ENCODE measurements at regions not wholly inside any gene's neighbourhood (a gene's known extent, or its start where the extent isn't known, plus 50 kb on each side); places are given as distances from the start of the nearest gene placed in this dataset.

DNA sequence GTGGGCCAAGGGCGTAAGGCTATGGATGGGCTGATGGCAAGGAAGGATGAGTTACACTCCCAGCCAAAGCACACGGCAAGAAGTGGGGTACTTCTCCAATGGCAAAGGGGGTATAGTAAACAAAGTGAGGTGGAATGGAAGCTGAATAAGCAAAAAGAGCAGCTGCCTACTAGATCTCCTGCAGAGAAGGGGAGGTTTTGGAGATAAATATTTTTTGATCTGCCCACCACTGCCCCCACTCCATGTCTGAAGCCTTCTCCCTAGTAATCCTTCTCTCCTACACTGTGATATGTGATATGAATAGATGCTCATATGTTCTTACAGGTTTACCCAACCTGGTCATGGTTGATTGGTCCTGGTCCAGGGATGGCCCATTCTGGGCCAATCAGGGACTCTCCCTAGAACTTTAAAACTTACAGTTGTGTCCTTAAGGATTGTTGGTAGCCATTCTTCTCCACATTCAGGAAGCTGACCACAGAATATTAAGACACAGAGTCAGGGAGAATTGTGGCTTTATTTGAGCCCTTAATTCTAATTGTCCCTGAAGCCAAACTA, 436.8 kb downstream of the OMA1 start:
- no peaks in the 10 kb centered on the region for H3K9me3 ChIP-seq (ENCODE audit: control insufficient read depth, low read depth, low read length)
- H3K27me3 ChIP-seq (ENCODE audit: control insufficient read depth, insufficient read depth, low read length) = no peaks in the 10 kb centered on the region
- H3K4me3 ChIP-seq (ENCODE audit: low read length) = no peak overlapping the region
- no peaks in the 10 kb centered on the region for H3K36me3 ChIP-seq (ENCODE audit: control insufficient read depth, low read depth, low read length)
- H3K4me1 ChIP-seq (ENCODE audit: control insufficient read depth, low read depth, low read length) = no peaks in the 10 kb centered on the region
- H3K9ac ChIP-seq (ENCODE audit: low read length) = no peak overlapping the region
- no peak overlapping the region for H3K27ac ChIP-seq (ENCODE audit: low read length)

- Histone ChIP-seq H3K9me3 (ENCODE audit: control insufficient read depth, low read depth, low read length) (no peaks in the 10 kb centered on the region), H3K4me3 (ENCODE audit: low read length) (no peak overlapping the region), H3K4me1 (ENCODE audit: control insufficient read depth, low read depth, low read length) (no peaks in the 10 kb centered on the region), H3K9ac (ENCODE audit: low read length) (no peak overlapping the region), H3K27me3 (ENCODE audit: control insufficient read depth, insufficient read depth, low read length) (no peaks in the 10 kb centered on the region), H3K27ac (ENCODE audit: low read length) (no peak overlapping the region), H3K36me3 (ENCODE audit: control insufficient read depth, low read depth, low read length) (no peaks in the 10 kb centered on the region)
These were observed 437.7 kb downstream of the OMA1 start for GRCh38 chr1:58108783-58109182.

DNA sequence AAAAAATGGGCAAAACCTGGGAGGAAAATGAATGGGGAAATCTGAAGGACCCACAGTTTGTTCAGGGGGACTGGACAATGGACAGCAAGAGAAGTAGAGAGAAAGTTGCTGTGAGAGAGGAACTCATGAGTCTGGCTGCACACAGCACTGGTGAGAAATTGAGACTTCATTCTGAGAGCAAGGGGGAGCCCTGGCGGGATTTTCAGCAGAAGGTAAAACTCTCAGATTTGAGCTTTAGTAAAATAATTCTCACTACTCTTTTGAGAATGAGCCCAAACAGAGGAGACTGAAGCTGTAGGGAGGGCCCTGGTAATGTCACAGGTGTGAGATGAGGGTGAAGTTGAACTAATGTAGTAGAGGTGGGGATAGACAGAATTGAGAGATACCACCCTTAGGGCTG, 438.6 kb downstream of the OMA1 start:
- no peaks in the 10 kb centered on the region for H3K4me1 ChIP-seq (ENCODE audit: control insufficient read depth, low read depth, low read length)

GRCh38 chr1:58104960-58105359, 441.6 kb downstream of the OMA1 start:
- Histone ChIP-seq H3K36me3 (ENCODE audit: control insufficient read depth, low read depth, low read length) (no peaks in the 10 kb centered on the region), H3K4me1 (ENCODE audit: control insufficient read depth, low read depth, low read length) (no peaks in the 10 kb centered on the region), H3K9me3 (ENCODE audit: control insufficient read depth, low read depth, low read length) (no peaks in the 10 kb centered on the region), H3K27ac (ENCODE audit: low read length) (no peak overlapping the region), H3K4me3 (ENCODE audit: low read length) (no peak overlapping the region), H3K27me3 (ENCODE audit: control insufficient read depth, insufficient read depth, low read length) (no peaks in the 10 kb centered on the region), H3K9ac (ENCODE audit: low read length) (no peak overlapping the region)

More for the DNA sequence above, 438.6 kb downstream of the OMA1 start:
- Histone ChIP-seq H3K27me3 (ENCODE audit: control insufficient read depth, insufficient read depth, low read length) (no peaks in the 10 kb centered on the region), H3K27ac (ENCODE audit: low read length) (no peak overlapping the region), H3K9me3 (ENCODE audit: control insufficient read depth, low read depth, low read length) (no peaks in the 10 kb centered on the region), H3K9ac (ENCODE audit: low read length) (no peak overlapping the region), H3K4me3 (ENCODE audit: low read length) (no peak overlapping the region), H3K36me3 (ENCODE audit: control insufficient read depth, low read depth, low read length) (no peaks in the 10 kb centered on the region)

- H3K36me3 ChIP-seq (ENCODE audit: control insufficient read depth, low read depth, low read length) = no peaks in the 10 kb centered on the region
- no peak overlapping the region for H3K9ac ChIP-seq (ENCODE audit: low read length)
- H3K4me3 ChIP-seq (ENCODE audit: low read length) = no peak overlapping the region
- no peak overlapping the region for H3K27ac ChIP-seq (ENCODE audit: low read length)
- H3K4me1 ChIP-seq (ENCODE audit: control insufficient read depth, low read depth, low read length) = peaks cover 4% of the 10 kb centered on the region
- H3K27me3 ChIP-seq (ENCODE audit: control insufficient read depth, insufficient read depth, low read length) = no peaks in the 10 kb centered on the region
- H3K9me3 ChIP-seq (ENCODE audit: control insufficient read depth, low read depth, low read length) = no peaks in the 10 kb centered on the region
These were observed 449.8 kb downstream of the OMA1 start for GRCh38 chr1:58096714-58097113.

- Histone ChIP-seq H3K27ac (ENCODE audit: low read length) (no peak overlapping the region), H3K36me3 (ENCODE audit: control insufficient read depth, low read depth, low read length) (no peaks in the 10 kb centered on the region), H3K9me3 (ENCODE audit: control insufficient read depth, low read depth, low read length) (no peaks in the 10 kb centered on the region)
These were observed 451.3 kb downstream of the OMA1 start for GRCh38 chr1:58095183-58095582.

GRCh38 chr1:58094221-58094620, 452.3 kb downstream of the OMA1 start:
- no peak overlapping the region for H3K9ac ChIP-seq (ENCODE audit: low read length)
- no peak overlapping the region for H3K27ac ChIP-seq (ENCODE audit: low read length)
- no peak overlapping the region for H3K4me3 ChIP-seq (ENCODE audit: low read length)
- H3K36me3 ChIP-seq (ENCODE audit: control insufficient read depth, low read depth, low read length) = no peaks in the 10 kb centered on the region
- H3K4me1 ChIP-seq (ENCODE audit: control insufficient read depth, low read depth, low read length) = peaks cover 13% of the 10 kb centered on the region
- no peaks in the 10 kb centered on the region for H3K9me3 ChIP-seq (ENCODE audit: control insufficient read depth, low read depth, low read length)
- no peaks in the 10 kb centered on the region for H3K27me3 ChIP-seq (ENCODE audit: control insufficient read depth, insufficient read depth, low read length)

More at GRCh38 chr1:58095183-58095582, 451.3 kb downstream of the OMA1 start:
- no peak overlapping the region for H3K9ac ChIP-seq (ENCODE audit: low read length)
- no peaks in the 10 kb centered on the region for H3K27me3 ChIP-seq (ENCODE audit: control insufficient read depth, insufficient read depth, low read length)
- H3K4me3 ChIP-seq (ENCODE audit: low read length) = no peak overlapping the region
- peaks cover 13% of the 10 kb centered on the region for H3K4me1 ChIP-seq (ENCODE audit: control insufficient read depth, low read depth, low read length)

DNA sequence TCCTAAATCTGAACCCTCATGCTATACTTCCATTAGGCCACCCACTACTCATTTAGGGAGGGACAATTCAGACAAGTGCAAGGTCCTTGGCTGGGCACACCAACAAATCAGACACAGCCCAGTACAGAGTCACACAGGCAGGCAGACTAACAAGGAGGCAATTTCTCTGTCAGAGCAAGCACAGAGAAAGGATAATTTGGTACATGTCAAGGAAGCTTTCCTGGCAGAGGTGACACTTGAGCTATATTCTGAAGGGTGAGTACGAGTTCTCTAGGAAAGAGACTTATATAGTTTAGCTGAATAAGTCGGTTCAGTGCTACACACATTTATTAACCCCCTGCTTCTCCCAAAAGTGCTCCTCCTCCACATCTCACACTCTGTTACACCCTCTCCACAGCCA, 455.9 kb downstream of the OMA1 start:
- Histone ChIP-seq H3K9ac (ENCODE audit: low read length) (no peak overlapping the region), H3K36me3 (ENCODE audit: control insufficient read depth, low read depth, low read length) (no peaks in the 10 kb centered on the region), H3K27me3 (ENCODE audit: control insufficient read depth, insufficient read depth, low read length) (no peaks in the 10 kb centered on the region), H3K27ac (ENCODE audit: low read length) (no peak overlapping the region), H3K9me3 (ENCODE audit: control insufficient read depth, low read depth, low read length) (no peaks in the 10 kb centered on the region), H3K4me1 (ENCODE audit: control insufficient read depth, low read depth, low read length) (peaks cover 13% of the 10 kb centered on the region), H3K4me3 (ENCODE audit: low read length) (no peak overlapping the region)

DNA sequence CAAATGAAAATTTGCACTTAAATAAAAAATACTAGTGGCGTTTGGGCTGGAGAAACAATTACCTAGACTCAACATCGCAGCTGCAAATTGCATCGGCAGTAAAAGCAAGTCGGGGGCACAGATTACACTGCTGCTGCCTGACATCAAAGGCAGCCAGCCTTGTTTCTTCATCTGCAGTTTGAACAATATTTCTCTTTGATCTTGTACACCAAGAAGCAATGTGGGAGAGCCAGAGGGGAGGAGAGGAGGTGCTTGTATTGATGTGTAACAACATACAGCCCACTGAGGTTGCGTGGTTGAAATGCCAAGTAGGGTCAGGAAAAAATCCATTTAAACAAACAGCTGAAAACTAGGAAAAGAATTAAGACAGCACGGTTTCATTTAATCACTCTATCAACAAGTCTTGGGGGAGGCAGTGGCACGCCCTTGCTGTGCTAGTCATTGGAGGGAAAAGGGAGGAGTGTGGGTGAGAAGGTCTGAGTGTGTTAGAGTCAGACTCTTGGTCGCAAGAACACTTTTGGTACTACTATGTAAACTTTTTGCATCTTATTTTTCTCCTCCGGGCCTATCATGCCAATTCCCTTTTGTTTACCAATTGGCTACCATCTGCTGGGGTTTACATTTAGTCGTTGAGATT, 456.5 kb downstream of the OMA1 start:
- Histone ChIP-seq H3K27ac (ENCODE audit: low read length) (no peak overlapping the region), H3K9me3 (ENCODE audit: control insufficient read depth, low read depth, low read length) (no peaks in the 10 kb centered on the region), H3K9ac (ENCODE audit: low read length) (no peak overlapping the region), H3K4me3 (ENCODE audit: low read length) (no peak overlapping the region), H3K27me3 (ENCODE audit: control insufficient read depth, insufficient read depth, low read length) (no peaks in the 10 kb centered on the region), H3K4me1 (ENCODE audit: control insufficient read depth, low read depth, low read length) (peaks cover 13% of the 10 kb centered on the region), H3K36me3 (ENCODE audit: control insufficient read depth, low read depth, low read length) (no peaks in the 10 kb centered on the region)

DNA sequence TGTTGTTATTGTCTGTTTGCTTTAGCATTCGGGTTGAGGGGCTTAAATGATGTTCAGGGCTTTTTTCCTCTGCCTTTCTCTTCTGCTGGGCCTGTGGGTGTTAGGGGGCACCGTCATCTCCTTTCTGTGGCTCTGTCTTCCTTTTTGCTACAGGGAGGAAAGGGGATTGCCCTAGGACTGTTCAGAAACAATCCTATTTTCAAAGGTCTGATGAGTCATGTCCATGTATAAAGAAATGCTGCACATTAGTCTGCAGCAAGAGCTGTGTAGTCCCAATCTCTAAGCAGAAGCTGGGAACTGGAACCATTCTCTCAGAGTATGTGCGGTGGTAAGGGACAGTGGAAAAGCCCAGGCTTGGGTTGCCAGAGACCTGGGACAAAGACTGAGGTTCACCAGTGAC, 462.3 kb downstream of the OMA1 start:
- Histone ChIP-seq H3K27me3 (ENCODE audit: control insufficient read depth, insufficient read depth, low read length) (no peaks in the 10 kb centered on the region), H3K9ac (ENCODE audit: low read length) (no peak overlapping the region), H3K4me3 (ENCODE audit: low read length) (no peak overlapping the region), H3K27ac (ENCODE audit: low read length) (no peak overlapping the region), H3K9me3 (ENCODE audit: control insufficient read depth, low read depth, low read length) (no peaks in the 10 kb centered on the region), H3K36me3 (ENCODE audit: control insufficient read depth, low read depth, low read length) (no peaks in the 10 kb centered on the region), H3K4me1 (ENCODE audit: control insufficient read depth, low read depth, low read length) (peaks cover 4% of the 10 kb centered on the region)

- Histone ChIP-seq H3K4me1 (ENCODE audit: control insufficient read depth, low read depth, low read length) (no peaks in the 10 kb centered on the region), H3K9ac (ENCODE audit: low read length) (no peak overlapping the region), H3K9me3 (ENCODE audit: control insufficient read depth, low read depth, low read length) (no peaks in the 10 kb centered on the region), H3K27ac (ENCODE audit: low read length) (no peak overlapping the region), H3K27me3 (ENCODE audit: control insufficient read depth, insufficient read depth, low read length) (no peaks in the 10 kb centered on the region), H3K36me3 (ENCODE audit: control insufficient read depth, low read depth, low read length) (no peaks in the 10 kb centered on the region), H3K4me3 (ENCODE audit: low read length) (no peak overlapping the region)
These were observed 463.9 kb downstream of the OMA1 start for GRCh38 chr1:58082596-58082995.

DNA sequence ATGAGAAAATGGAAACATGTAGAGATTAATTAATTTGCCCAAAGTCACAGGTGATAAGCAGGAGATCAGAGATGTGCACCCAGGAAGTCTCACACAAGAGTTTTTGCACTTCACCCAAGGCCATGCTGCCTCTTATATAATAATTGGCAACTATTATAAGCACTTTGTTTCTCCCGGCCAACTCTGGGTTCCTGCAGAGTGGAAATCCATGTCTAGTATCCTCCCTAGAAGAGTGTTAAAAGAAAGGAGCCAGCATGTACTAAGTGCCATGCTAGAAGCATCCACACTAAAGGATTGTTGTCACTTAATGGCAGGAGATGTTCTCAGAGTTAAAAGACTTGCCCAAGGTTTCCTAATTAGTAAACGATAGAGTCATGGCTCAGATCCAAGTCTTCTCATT, 470.3 kb downstream of the OMA1 start:
- Histone ChIP-seq H3K27ac (ENCODE audit: low read length) (no peak overlapping the region), H3K9ac (ENCODE audit: low read length) (no peak overlapping the region), H3K4me1 (ENCODE audit: control insufficient read depth, low read depth, low read length) (no peaks in the 10 kb centered on the region), H3K9me3 (ENCODE audit: control insufficient read depth, low read depth, low read length) (no peaks in the 10 kb centered on the region), H3K36me3 (ENCODE audit: control insufficient read depth, low read depth, low read length) (no peaks in the 10 kb centered on the region), H3K4me3 (ENCODE audit: low read length) (no peak overlapping the region), H3K27me3 (ENCODE audit: control insufficient read depth, insufficient read depth, low read length) (no peaks in the 10 kb centered on the region)
